Skeletal muscle satellite cell (primary cell): ENCODE measurements at regions not wholly inside any gene's neighbourhood (a gene's known extent, or its start where the extent isn't known, plus 50 kb on each side); places are given as distances from the start of the nearest gene placed in this dataset.

Source experiments
- H3K27me3 ChIP-seq: 2 replicates; pipeline ENCODE4 v1.7.0; 2013; ENCODE audit warnings: low read length; ENCODE audit not compliant: control insufficient read depth, insufficient read depth
- H3K36me3 ChIP-seq: 2 replicates; pipeline ENCODE4 v1.7.0; 2013; ENCODE audit warnings: mild to moderate bottlenecking, control low read depth, low read length; ENCODE audit not compliant: insufficient read depth
- H3K4me1 ChIP-seq: 2 replicates; pipeline ENCODE4 v1.7.0; 2013; ENCODE audit warnings: low read length; ENCODE audit not compliant: control insufficient read depth, insufficient read depth
- H3K4me2 ChIP-seq: 2 replicates; pipeline ENCODE4 v1.7.0; 2013; ENCODE audit warnings: mild to moderate bottlenecking, low read length
- H3K4me3 ChIP-seq: 2 replicates; pipeline ENCODE4 v1.7.0; 2013; ENCODE audit warnings: low read length
- H3K9ac ChIP-seq: 2 replicates; pipeline ENCODE4 v1.7.0; 2013; ENCODE audit warnings: mild to moderate bottlenecking, low read depth, low read length, moderate library complexity
- H3K9me3 ChIP-seq: replicated peaks from 2 replicates; pipeline ENCODE4 v1.7.0; 2013; ENCODE audit warnings: mild to moderate bottlenecking, control low read depth, low read length

GRCh38 chr2:66729416-66730330 is 294.7 kb downstream of the MEIS1 start:
- Histone ChIP-seq H3K4me1 (no peaks in the 10 kb centered on the region), H3K4me3 (no peak overlapping the region), H3K36me3 (no peaks in the 10 kb centered on the region), H3K4me2 (no peak overlapping the region), H3K9ac (no peak overlapping the region), H3K27me3 (no peaks in the 10 kb centered on the region), H3K9me3 (no peaks in the 10 kb centered on the region)

DNA sequence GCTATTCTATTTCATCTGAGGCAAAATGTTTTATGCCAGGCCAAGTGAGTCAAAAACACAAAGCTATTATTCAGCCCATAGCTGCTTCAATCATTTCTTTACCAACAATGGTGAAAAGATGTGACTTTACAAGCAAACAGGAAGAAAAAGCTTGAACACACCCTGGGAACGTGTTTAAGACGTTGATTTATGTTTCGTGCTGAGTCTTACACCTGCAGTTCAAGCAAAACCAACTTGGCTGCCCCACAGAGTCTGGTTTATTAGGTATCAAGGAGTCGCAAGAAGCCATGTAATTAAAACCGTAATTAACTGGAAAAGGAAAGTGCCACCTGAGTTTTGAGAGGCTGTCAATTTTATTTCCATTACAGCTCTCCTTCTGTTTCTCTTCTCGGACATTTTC is 295.5 kb downstream of the MEIS1 start:
- Histone ChIP-seq H3K4me3 (no peak overlapping the region), H3K36me3 (no peaks in the 10 kb centered on the region), H3K27me3 (no peaks in the 10 kb centered on the region), H3K4me2 (no peak overlapping the region), H3K4me1 (no peaks in the 10 kb centered on the region), H3K9me3 (no peaks in the 10 kb centered on the region), H3K9ac (no peak overlapping the region)

DNA sequence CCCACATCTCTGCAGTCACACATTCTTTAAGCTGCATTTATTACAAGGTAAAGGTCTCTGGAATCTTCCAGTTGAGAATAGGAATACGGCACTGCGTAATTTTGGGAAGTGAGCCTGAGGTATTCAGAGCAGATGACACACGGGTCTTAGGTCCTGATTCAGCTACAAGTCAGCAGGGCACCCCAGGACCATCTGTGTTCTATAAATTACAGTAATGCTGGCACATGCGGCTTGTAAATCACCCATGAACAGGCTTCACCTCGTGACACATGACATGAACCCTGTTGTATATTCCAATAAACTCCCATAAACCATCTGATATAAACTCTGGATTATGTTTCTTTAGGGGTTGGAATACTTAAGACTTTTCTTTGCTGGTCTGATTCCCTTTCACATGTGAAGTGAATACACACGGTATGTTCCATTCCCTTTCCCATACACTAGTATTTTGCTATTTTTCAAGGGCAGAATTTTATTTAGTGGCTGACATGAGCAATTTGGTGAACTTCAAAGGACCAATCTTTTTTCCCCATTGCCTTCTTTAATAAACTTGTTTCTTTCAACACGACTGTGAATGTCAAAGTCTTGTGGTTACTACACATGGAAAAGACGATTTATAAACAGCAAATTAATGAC is 298.6 kb downstream of the MEIS1 start:
- H3K4me3 ChIP-seq = no peak overlapping the region
- H3K9me3 ChIP-seq = no peaks in the 10 kb centered on the region
- H3K36me3 ChIP-seq = no peaks in the 10 kb centered on the region
- no peaks in the 10 kb centered on the region for H3K4me1 ChIP-seq
- H3K4me2 ChIP-seq = no peak overlapping the region
- H3K9ac ChIP-seq = no peak overlapping the region
- H3K27me3 ChIP-seq = no peaks in the 10 kb centered on the region

- H3K4me1 ChIP-seq = no peaks in the 10 kb centered on the region
- no peak overlapping the region for H3K4me3 ChIP-seq
- H3K9me3 ChIP-seq = no peaks in the 10 kb centered on the region
- H3K27me3 ChIP-seq = no peaks in the 10 kb centered on the region
- no peak overlapping the region for H3K4me2 ChIP-seq
- no peaks in the 10 kb centered on the region for H3K36me3 ChIP-seq
- no peak overlapping the region for H3K9ac ChIP-seq
Measured at GRCh38 chr2:66748939-66749338, 314.0 kb downstream of the MEIS1 start.

DNA sequence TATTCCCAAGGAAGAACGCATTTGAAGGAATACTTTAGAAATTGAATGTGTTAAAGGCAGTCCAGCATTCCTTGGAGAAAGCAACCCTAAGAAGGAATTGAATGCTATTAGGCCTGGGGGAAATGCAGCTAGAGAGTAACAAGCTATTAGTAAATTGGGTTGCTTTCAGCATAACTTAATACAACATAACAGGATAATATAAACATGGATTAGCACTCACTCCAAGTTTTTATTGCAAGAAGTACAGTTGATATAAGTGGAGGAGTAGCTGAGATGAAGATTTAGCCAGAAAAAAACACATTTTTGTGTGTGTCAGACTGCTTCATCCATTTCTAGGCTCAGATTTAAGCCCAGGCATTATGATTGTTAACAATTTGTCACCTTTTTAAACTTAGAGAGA is 314.6 kb downstream of the MEIS1 start:
- no peaks in the 10 kb centered on the region for H3K4me1 ChIP-seq

GRCh38 chr2:66753257-66753656 is 318.3 kb downstream of the MEIS1 start:
- no peaks in the 10 kb centered on the region for H3K9me3 ChIP-seq
- H3K36me3 ChIP-seq = no peaks in the 10 kb centered on the region
- no peak overlapping the region for H3K4me3 ChIP-seq
- H3K9ac ChIP-seq = no peak overlapping the region
- no peaks in the 10 kb centered on the region for H3K27me3 ChIP-seq
- H3K4me2 ChIP-seq = no peak overlapping the region
- no peaks in the 10 kb centered on the region for H3K4me1 ChIP-seq

More for the DNA sequence above, 314.6 kb downstream of the MEIS1 start:
- Histone ChIP-seq H3K36me3 (no peaks in the 10 kb centered on the region), H3K27me3 (no peaks in the 10 kb centered on the region), H3K4me3 (no peak overlapping the region), H3K4me2 (no peak overlapping the region), H3K9me3 (no peaks in the 10 kb centered on the region), H3K9ac (no peak overlapping the region)

DNA sequence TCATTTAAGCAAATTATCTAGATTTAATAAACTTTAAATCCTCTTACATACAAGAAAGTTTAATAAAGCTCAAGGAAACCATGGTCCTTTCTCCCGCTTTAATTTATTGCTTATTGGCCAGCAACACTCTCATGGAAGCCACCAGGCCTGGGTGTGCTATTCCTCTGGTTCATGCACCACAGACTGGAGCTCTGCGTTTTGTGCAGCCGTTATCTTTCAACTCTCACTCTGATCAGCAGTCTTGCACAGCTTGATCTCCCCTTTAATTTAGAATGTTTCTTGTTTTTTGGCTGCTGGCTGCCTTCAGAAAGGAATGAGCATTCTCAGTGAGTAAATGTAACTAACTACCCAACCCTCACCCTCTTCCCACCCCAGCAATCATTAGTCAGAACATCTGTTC is 318.7 kb downstream of the MEIS1 start:
- Histone ChIP-seq H3K9ac (no peak overlapping the region), H3K4me2 (no peak overlapping the region), H3K36me3 (no peaks in the 10 kb centered on the region), H3K27me3 (no peaks in the 10 kb centered on the region), H3K4me3 (no peak overlapping the region), H3K9me3 (no peaks in the 10 kb centered on the region), H3K4me1 (no peaks in the 10 kb centered on the region)

DNA sequence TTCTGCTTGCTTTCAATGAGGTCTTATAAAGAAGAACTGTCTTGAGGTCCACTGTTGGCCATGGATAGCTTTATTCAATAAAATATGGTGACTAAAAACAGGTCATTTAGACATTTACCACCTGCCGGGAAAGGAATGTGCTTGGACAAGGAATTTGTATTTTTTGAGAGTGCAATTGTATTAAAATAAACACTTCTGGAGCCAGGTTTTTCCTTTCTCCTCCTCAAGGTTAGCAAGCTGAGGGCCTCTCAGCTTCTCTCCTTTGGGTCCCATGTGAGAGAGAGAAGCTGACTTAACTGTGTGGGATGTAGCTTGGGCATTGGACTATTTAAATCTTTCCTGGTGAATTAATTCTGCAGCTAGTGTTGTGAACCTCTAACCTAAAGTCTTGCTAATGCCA is 321.0 kb downstream of the MEIS1 start:
- no peaks in the 10 kb centered on the region for H3K27me3 ChIP-seq
- no peak overlapping the region for H3K9ac ChIP-seq
- H3K4me1 ChIP-seq = no peaks in the 10 kb centered on the region
- H3K4me3 ChIP-seq = no peak overlapping the region
- no peaks in the 10 kb centered on the region for H3K9me3 ChIP-seq
- H3K4me2 ChIP-seq = no peak overlapping the region
- H3K36me3 ChIP-seq = no peaks in the 10 kb centered on the region

DNA sequence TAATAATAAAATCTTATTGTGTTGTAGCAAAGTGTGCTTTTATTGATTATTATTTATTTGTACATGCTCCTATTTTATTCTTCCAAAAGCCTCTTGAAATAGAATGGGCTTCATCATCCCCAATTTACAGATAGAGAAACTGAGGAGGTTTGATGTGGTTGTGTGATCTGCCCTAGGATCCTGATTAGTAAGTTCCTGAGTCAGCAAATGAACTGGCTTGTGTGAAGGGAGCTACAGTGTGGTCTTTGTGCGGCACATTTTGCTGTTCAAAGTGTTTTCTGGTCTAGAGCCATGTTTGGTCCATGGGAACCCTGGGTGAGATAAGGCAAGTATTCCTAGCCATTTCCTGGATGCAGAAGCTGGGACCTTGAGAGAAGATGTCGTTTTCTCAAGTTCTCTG is 326.9 kb downstream of the MEIS1 start:
- H3K4me2 ChIP-seq = no peak overlapping the region
- no peaks in the 10 kb centered on the region for H3K36me3 ChIP-seq
- no peaks in the 10 kb centered on the region for H3K27me3 ChIP-seq
- no peak overlapping the region for H3K4me3 ChIP-seq
- H3K9ac ChIP-seq = no peak overlapping the region
- no peaks in the 10 kb centered on the region for H3K9me3 ChIP-seq
- H3K4me1 ChIP-seq = no peaks in the 10 kb centered on the region

DNA sequence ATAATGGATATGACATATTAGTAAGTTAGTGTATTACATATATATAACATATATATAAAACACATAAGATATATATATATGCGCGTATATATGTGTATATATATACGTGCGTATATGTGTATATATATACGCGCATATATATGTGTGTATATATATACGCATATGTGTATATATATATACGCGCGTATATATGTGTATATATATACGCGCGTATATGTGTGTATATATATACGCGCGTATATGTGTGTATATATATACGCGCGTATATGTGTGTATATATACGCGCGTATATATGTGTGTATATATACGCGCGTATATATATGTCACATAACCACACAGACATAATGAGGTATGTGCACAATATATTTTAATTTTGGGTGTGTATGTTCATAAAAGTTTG is 327.8 kb downstream of the MEIS1 start:
- Histone ChIP-seq H3K4me3 (no peak overlapping the region), H3K36me3 (no peaks in the 10 kb centered on the region), H3K27me3 (no peaks in the 10 kb centered on the region), H3K4me1 (no peaks in the 10 kb centered on the region), H3K9me3 (no peaks in the 10 kb centered on the region), H3K9ac (no peak overlapping the region), H3K4me2 (no peak overlapping the region)

DNA sequence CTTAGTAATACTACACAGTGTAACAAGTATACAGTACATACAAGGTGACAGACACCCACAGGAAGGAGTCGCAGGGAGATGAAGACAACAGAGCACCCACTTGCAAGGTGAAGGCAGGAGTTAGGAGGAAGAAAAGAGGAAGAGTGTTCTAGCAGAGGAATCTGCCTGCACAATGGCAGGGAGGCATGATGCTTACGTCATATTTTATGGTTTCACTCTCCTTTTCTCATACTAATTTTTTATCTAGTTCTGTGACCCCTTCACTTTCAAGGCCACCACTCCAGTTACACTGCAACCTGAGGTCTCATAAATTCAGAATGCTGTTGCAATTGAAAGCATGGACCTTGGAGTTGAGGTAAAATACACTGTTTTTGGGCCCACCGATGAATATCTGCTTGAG is 331.7 kb downstream of the MEIS1 start:
- Histone ChIP-seq H3K4me1 (no peaks in the 10 kb centered on the region), H3K4me3 (no peak overlapping the region), H3K4me2 (no peak overlapping the region), H3K9me3 (no peaks in the 10 kb centered on the region), H3K36me3 (no peaks in the 10 kb centered on the region), H3K9ac (no peak overlapping the region), H3K27me3 (no peaks in the 10 kb centered on the region)
